ENCODE measurements at regions not wholly inside any gene's neighbourhood (a gene's known extent, or its start where the extent isn't known, plus 50 kb on each side); places are given as distances from the start of the nearest gene placed in this dataset.

- H3K36me3 ChIP-seq, result no peaks in the 10 kb centered on the region
- H3K27ac ChIP-seq, result no peak overlapping the region
- H3K27me3 ChIP-seq, result no peaks in the 10 kb centered on the region
- no peaks in the 10 kb centered on the region for H3K9me3 ChIP-seq (ENCODE audit: low read depth)
- no peak for DNase-seq (ENCODE audit: low read depth in 1 of 2, low spot score in 1 of 2)
- H3K4me1 ChIP-seq (ENCODE audit: low read depth), result no peaks in the 10 kb centered on the region
- TF ChIP-seq, protein P1, sequence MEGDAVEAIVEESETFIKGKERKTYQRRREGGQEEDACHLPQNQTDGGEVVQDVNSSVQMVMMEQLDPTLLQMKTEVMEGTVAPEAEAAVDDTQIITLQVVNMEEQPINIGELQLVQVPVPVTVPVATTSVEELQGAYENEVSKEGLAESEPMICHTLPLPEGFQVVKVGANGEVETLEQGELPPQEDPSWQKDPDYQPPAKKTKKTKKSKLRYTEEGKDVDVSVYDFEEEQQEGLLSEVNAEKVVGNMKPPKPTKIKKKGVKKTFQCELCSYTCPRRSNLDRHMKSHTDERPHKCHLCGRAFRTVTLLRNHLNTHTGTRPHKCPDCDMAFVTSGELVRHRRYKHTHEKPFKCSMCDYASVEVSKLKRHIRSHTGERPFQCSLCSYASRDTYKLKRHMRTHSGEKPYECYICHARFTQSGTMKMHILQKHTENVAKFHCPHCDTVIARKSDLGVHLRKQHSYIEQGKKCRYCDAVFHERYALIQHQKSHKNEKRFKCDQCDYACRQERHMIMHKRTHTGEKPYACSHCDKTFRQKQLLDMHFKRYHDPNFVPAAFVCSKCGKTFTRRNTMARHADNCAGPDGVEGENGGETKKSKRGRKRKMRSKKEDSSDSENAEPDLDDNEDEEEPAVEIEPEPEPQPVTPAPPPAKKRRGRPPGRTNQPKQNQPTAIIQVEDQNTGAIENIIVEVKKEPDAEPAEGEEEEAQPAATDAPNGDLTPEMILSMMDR (IDR thresholded peaks at IDR 0.05; ENCODE audit: low read depth, low read length), result no peak
- no peak overlapping the region for H3K4me3 ChIP-seq
Observed at GRCh38 chr5:27944471-27944870, 906.1 kb upstream of the CDH9 start.

GRCh38 chr5:27938989-27939388, 900.6 kb upstream of the CDH9 start:
- Histone ChIP-seq H3K27ac (no peak overlapping the region), H3K9me3 (ENCODE audit: low read depth) (no peaks in the 10 kb centered on the region), H3K36me3 (no peaks in the 10 kb centered on the region), H3K4me3 (no peak overlapping the region), H3K27me3 (no peaks in the 10 kb centered on the region), H3K4me1 (ENCODE audit: low read depth) (no peaks in the 10 kb centered on the region)
- TF ChIP-seq, protein P1 (IDR thresholded peaks at IDR 0.05; ENCODE audit: low read depth, low read length), result no peak
- no peak for DNase-seq (ENCODE audit: low read depth in 1 of 2, low spot score in 1 of 2)

DNA sequence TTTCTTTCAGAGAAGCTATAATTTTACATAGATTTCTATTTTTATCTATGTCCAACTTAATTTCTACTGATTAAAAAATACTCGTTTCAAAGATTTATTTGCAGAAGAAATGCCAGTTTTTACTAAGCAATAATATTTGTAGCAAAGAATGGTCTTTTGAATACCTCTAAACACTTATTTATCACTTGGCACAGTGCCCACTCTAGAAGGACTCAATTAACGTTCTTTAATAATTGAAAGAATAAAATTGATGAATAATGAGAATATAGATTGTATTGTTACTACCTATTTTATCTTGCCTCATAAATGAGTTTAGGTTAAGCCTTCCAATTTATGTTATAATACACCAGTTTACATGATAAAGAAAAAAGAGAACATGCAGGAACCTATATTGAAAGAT, 889.7 kb upstream of the CDH9 start:
- H3K9me3 ChIP-seq (ENCODE audit: low read depth), result no peaks in the 10 kb centered on the region

DNA sequence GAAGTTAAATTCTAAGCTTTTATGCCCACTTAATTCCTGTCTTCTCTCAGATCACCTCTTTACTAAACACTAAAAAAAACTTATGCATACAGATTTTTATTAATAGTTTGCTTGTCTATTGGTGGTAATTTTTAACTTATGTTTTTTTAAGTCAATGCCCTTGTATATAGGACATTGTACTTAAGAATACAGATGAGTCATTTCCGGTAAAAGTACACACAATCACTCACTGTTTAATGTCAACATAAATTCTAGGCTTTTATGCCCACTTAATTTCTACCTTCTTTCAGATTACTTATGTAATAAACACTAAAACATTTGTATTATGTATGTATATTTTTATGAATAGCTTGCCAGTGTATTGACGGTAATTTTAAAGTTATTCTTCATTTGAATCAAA, 872.8 kb upstream of the CDH9 start:
- Histone ChIP-seq H3K27me3 (no peaks in the 10 kb centered on the region), H3K4me1 (ENCODE audit: low read depth) (no peaks in the 10 kb centered on the region), H3K4me3 (no peak overlapping the region), H3K36me3 (no peaks in the 10 kb centered on the region), H3K27ac (no peak overlapping the region), H3K9me3 (ENCODE audit: low read depth) (no peaks in the 10 kb centered on the region)
- TF ChIP-seq, protein P1 (IDR thresholded peaks at IDR 0.05; ENCODE audit: low read depth, low read length), result no peak
- DNase-seq (ENCODE audit: low read depth in 1 of 2, low spot score in 1 of 2), result peak in 1 of 2 donors; percentile 4

More for the DNA sequence above, 889.7 kb upstream of the CDH9 start:
- H3K4me3 ChIP-seq, result no peak overlapping the region
- no peaks in the 10 kb centered on the region for H3K36me3 ChIP-seq
- H3K27me3 ChIP-seq, result no peaks in the 10 kb centered on the region
- no peak overlapping the region for H3K27ac ChIP-seq
- TF ChIP-seq, protein P1 (IDR thresholded peaks at IDR 0.05; ENCODE audit: low read depth, low read length), result no peak
- H3K4me1 ChIP-seq (ENCODE audit: low read depth), result no peaks in the 10 kb centered on the region
- DNase-seq (ENCODE audit: low read depth in 1 of 2, low spot score in 1 of 2), result no peak

- DNase-seq (ENCODE audit: low read depth in 1 of 2, low spot score in 1 of 2), result no peak
- TF ChIP-seq, protein P1 (IDR thresholded peaks at IDR 0.05; ENCODE audit: low read depth, low read length), result no peak
- no peaks in the 10 kb centered on the region for H3K27me3 ChIP-seq
- no peak overlapping the region for H3K27ac ChIP-seq
- H3K4me3 ChIP-seq, result no peak overlapping the region
- H3K9me3 ChIP-seq (ENCODE audit: low read depth), result no peaks in the 10 kb centered on the region
- H3K4me1 ChIP-seq (ENCODE audit: low read depth), result no peaks in the 10 kb centered on the region
- no peaks in the 10 kb centered on the region for H3K36me3 ChIP-seq
Observed at GRCh38 chr5:27908341-27908740, 870.0 kb upstream of the CDH9 start.

Measured in cardiac muscle cell (in vitro differentiated cells and primary cell).